Kidney epithelial cell (primary cell): ENCODE measurements at regions not wholly inside any gene's neighbourhood (a gene's known extent, or its start where the extent isn't known, plus 50 kb on each side); places are given as distances from the start of the nearest gene placed in this dataset.

ENCODE experiments used
- DNase-seq: peaks from one replicate; pipeline ENCODE4 v3.0.0-alpha.2; 2010; ENCODE audit warnings: low read depth
- H3K27me3 ChIP-seq: 2 replicates; pipeline ENCODE4 v1.6.0; 2011; ENCODE audit warnings: low read length; ENCODE audit not compliant: control insufficient read depth, insufficient read depth
- H3K36me3 ChIP-seq: 2 replicates; pipeline ENCODE4 v1.5.1; 2011; ENCODE audit warnings: low read length; ENCODE audit not compliant: control insufficient read depth, insufficient read depth
- H3K4me3 ChIP-seq: 2 replicates; pipeline ENCODE4 v1.5.1; 2011; ENCODE audit warnings: low read depth, mild to moderate bottlenecking, control low read depth, low read length
- CTCF ChIP-seq: IDR thresholded peaks from 2 replicates; pipeline ENCODE4 v1.5.1; 2011; ENCODE audit warnings: mild to moderate bottlenecking, moderate library complexity, low read length, control low read depth, inconsistent platforms; ENCODE audit not compliant: insufficient read depth, poor library complexity, severe bottlenecking

GRCh38 chr4:127545271-127545670, 87.5 kb upstream of the INTU start:
- no peak for DNase-seq
- TF ChIP-seq CTCF: no peak
- Histone ChIP-seq H3K4me3 (no peak overlapping the region), H3K36me3 (no peaks in the 10 kb centered on the region), H3K27me3 (no peaks in the 10 kb centered on the region)

GRCh38 chr4:127548990-127549925, 83.5 kb upstream of the INTU start:
- H3K4me3 ChIP-seq: no peak overlapping the region
- H3K27me3 ChIP-seq: no peaks in the 10 kb centered on the region
- no peak for TF ChIP-seq CTCF
- DNase-seq: no peak
- H3K36me3 ChIP-seq: no peaks in the 10 kb centered on the region

- Histone ChIP-seq H3K27me3 (no peaks in the 10 kb centered on the region), H3K36me3 (no peaks in the 10 kb centered on the region), H3K4me3 (no peak overlapping the region)
- TF ChIP-seq CTCF: no peak
- peak; percentile 53 for DNase-seq
These were observed 77.7 kb upstream of the INTU start for GRCh38 chr4:127555106-127555505.

GRCh38 chr4:127558088-127558487, 74.7 kb upstream of the INTU start:
- no peaks in the 10 kb centered on the region for H3K27me3 ChIP-seq
- H3K36me3 ChIP-seq: no peaks in the 10 kb centered on the region
- no peak overlapping the region for H3K4me3 ChIP-seq
- no peak for DNase-seq
- no peak for TF ChIP-seq CTCF

- TF ChIP-seq CTCF: no peak
- H3K4me3 ChIP-seq: no peak overlapping the region
- H3K27me3 ChIP-seq: no peaks in the 10 kb centered on the region
- H3K36me3 ChIP-seq: no peaks in the 10 kb centered on the region
- no peak for DNase-seq
These were observed 74.0 kb upstream of the INTU start for GRCh38 chr4:127558489-127559407.
